ENCODE measurements at regions not wholly inside any gene's neighbourhood (a gene's known extent, or its start where the extent isn't known, plus 50 kb on each side); places are given as distances from the start of the nearest gene placed in this dataset.

DNA sequence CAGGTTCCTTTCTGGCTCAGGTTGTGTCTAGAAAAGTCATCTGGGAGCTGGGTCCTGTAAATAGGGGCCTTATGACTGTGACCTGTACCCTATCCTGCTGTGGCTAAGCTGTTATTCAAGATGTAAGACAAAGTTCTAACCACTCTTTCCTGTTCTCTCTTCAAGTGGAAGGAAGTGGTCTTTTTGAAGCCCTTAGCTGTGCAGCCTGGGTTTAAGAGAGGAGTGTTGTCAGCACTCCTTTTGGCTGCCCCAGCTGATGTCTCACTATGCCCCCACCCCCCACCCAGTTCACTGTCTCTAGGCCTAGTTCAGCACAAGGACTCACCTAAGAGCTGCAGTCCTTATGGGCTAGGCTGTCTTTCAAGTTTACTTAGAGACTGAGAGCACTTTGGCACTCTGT, 1069.5 kb downstream of the FAM133A start:
- DNase-seq: no peak
- TF ChIP-seq, protein P1, sequence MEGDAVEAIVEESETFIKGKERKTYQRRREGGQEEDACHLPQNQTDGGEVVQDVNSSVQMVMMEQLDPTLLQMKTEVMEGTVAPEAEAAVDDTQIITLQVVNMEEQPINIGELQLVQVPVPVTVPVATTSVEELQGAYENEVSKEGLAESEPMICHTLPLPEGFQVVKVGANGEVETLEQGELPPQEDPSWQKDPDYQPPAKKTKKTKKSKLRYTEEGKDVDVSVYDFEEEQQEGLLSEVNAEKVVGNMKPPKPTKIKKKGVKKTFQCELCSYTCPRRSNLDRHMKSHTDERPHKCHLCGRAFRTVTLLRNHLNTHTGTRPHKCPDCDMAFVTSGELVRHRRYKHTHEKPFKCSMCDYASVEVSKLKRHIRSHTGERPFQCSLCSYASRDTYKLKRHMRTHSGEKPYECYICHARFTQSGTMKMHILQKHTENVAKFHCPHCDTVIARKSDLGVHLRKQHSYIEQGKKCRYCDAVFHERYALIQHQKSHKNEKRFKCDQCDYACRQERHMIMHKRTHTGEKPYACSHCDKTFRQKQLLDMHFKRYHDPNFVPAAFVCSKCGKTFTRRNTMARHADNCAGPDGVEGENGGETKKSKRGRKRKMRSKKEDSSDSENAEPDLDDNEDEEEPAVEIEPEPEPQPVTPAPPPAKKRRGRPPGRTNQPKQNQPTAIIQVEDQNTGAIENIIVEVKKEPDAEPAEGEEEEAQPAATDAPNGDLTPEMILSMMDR (IDR thresholded peaks at IDR 0.05): no peak
- no peak for TF ChIP-seq POLR2A (IDR thresholded peaks at IDR 0.05)
- H3K4me1 ChIP-seq: no peaks in the 10 kb centered on the region
- H3K9me3 ChIP-seq: no peaks in the 10 kb centered on the region
- H3K27me3 ChIP-seq: no peaks in the 10 kb centered on the region
- intact Hi-C loops (cut with DNase I): no loop called here
- no peak overlapping the region for H3K27ac ChIP-seq
- H3K4me3 ChIP-seq (replicated peaks in 1 of 3): no peak overlapping the region
- H3K36me3 ChIP-seq: no peaks in the 10 kb centered on the region

- no peak overlapping the region for H3K4me3 ChIP-seq (replicated peaks in 1 of 3)
- 90 to 92% methylated on average over 3 of the region's 3 CpGs for WGBS, 2 donors
- no peak overlapping the region for H3K27ac ChIP-seq
- no peaks in the 10 kb centered on the region for H3K36me3 ChIP-seq
- DNase-seq: no peak
- TF ChIP-seq, protein P1 (IDR thresholded peaks at IDR 0.05): no peak
- TF ChIP-seq POLR2A (IDR thresholded peaks at IDR 0.05): no peak
- H3K9me3 ChIP-seq: no peaks in the 10 kb centered on the region
- no peaks in the 10 kb centered on the region for H3K27me3 ChIP-seq
- intact Hi-C loops (cut with DNase I): no loop called here
- H3K4me1 ChIP-seq: no peaks in the 10 kb centered on the region
Observed at GRCh38 chrX:94744786-94745185, 1070.8 kb downstream of the FAM133A start.

- DNase-seq: no peak
- no peak for TF ChIP-seq POLR2A (IDR thresholded peaks at IDR 0.05)
- TF ChIP-seq, protein P1 (IDR thresholded peaks at IDR 0.05): no peak
- Histone ChIP-seq H3K4me1 (no peaks in the 10 kb centered on the region), H3K27me3 (no peaks in the 10 kb centered on the region), H3K27ac (no peak overlapping the region), H3K9me3 (no peaks in the 10 kb centered on the region), H3K4me3 (replicated peaks in 1 of 3) (no peak overlapping the region), H3K36me3 (no peaks in the 10 kb centered on the region)
- intact Hi-C loops (cut with DNase I): no loop called here
Observed at GRCh38 chrX:94751611-94752010, 1077.6 kb downstream of the FAM133A start.

- intact Hi-C loops (cut with DNase I): no loop called here
- H3K27me3 ChIP-seq: no peaks in the 10 kb centered on the region
- DNase-seq: no peak
- no peak overlapping the region for H3K27ac ChIP-seq
- no peaks in the 10 kb centered on the region for H3K36me3 ChIP-seq
- no peaks in the 10 kb centered on the region for H3K4me1 ChIP-seq
- TF ChIP-seq, protein P1 (IDR thresholded peaks at IDR 0.05): no peak
- no peak for TF ChIP-seq POLR2A (IDR thresholded peaks at IDR 0.05)
- no peak overlapping the region for H3K4me3 ChIP-seq (replicated peaks in 1 of 3)
- 37 to 38% methylated on average over 3 of the region's 3 CpGs for WGBS, 2 donors
- no peaks in the 10 kb centered on the region for H3K9me3 ChIP-seq
Observed at GRCh38 chrX:94752434-94753169, 1078.6 kb downstream of the FAM133A start.

DNA sequence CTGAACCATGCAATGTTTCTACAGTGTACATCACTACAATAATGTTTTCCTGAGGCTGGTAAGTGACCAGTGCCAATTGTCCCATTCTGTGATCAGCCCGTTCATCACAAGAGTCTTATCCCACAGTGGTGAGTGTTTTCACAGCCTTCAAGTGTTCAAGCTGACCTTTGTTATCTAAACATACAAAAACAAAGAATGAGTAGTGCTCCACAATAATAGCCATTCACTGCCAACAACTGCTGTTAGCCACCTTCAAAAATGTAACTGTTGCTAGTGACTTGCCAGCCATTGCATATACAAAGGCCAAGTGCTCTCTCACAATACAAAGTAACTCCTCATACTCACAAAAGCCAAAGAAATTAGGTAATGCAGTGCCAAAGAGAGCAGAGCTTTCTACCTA, 1084.1 kb downstream of the FAM133A start:
- Histone ChIP-seq H3K4me1 (no peaks in the 10 kb centered on the region), H3K9me3 (no peaks in the 10 kb centered on the region), H3K4me3 (replicated peaks in 1 of 3) (no peak overlapping the region), H3K27ac (no peak overlapping the region), H3K36me3 (no peaks in the 10 kb centered on the region), H3K27me3 (no peaks in the 10 kb centered on the region)
- TF ChIP-seq POLR2A (IDR thresholded peaks at IDR 0.05): no peak
- TF ChIP-seq, protein P1 (IDR thresholded peaks at IDR 0.05): no peak
- DNase-seq: peak in 1 of 2 donors; percentile 1
- WGBS, 2 donors: 13% methylated on average over 1 of the region's 1 CpG; no CpG with 5 or more reads in 1 of the 2 donors
- intact Hi-C loops (cut with DNase I): no loop called here
